GM21737 (cell line): ENCODE measurements at regions not wholly inside any gene's neighbourhood (a gene's known extent, or its start where the extent isn't known, plus 50 kb on each side); places are given as distances from the start of the nearest gene placed in this dataset.
"Not testable (repeated sequence)": the region's sequence is repeated elsewhere in the genome, so short reads cannot be mapped to it uniquely, and the experiment has no call there.

Source experiments
- ATAC-seq: cut with Tn5 transposase; IDR thresholded peaks from one replicate; pipeline ENCODE4 v1.9.1; 2021; ENCODE audit warnings: mild to moderate bottlenecking, moderate library complexity; ENCODE audit not compliant: unreplicated experiment

- not testable (repeated sequence) for ATAC-seq
Observed at GRCh38 chr1:83295594-83295993, 703.3 kb downstream of the TTLL7 start.

DNA sequence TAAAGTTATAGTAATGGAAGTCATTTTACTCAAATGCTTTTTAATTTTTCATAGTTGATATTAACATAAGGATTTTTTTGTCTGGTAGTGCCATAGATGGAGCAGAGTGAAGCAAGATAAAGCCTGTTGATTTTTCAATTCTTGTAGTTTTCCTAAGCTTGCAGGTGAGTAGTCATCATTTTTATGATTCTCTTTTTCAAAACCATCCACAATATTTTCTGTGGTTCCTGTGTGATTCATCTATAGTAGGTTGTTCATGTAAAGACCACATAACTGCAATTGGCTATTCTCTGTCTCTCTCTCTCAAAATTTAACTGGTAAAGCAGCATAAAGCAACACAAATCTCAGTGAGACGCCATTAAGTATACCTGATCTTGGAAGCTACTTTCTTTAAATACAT lies 711.5 kb downstream of the TTLL7 start:
- not testable (repeated sequence) for ATAC-seq

DNA sequence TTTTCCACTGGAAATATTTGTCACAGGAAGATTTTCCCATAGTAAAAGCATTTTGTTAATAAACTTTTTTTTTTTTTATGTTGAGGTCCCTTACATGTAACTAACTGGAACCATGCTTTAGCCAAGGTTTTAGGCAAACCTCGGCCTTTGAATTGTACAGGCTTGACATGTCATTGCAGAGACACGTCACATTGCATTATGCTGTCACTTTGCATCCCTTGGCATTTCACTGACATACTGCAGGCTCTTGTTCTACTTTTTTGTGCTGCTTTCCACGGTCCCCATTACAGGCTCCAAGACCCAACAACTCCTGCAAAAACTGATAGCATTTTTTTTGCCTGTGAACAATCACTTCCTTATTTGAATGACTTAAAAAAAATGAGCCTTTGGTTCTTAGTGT lies 724.3 kb downstream of the TTLL7 start:
- not testable (repeated sequence) for ATAC-seq

DNA sequence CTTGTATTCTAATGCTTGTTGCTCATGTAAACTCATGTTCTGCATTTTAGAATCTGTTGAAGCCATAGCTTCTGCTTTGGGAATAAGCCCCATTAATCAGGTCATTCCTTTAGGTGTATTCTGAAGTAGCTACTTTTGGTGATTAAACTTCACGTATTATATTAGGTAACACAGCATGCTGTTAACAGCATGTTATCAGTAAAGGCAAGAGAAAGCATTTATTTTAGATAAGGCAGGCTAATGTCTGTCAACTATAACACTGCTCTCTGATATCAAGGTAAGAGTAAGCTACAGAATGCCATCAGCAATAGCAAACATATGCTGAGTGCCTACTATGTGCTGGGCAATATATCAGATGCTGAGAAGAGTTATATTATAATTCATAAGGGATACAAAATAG lies 726.4 kb downstream of the TTLL7 start:
- ATAC-seq, result not testable (repeated sequence)

DNA sequence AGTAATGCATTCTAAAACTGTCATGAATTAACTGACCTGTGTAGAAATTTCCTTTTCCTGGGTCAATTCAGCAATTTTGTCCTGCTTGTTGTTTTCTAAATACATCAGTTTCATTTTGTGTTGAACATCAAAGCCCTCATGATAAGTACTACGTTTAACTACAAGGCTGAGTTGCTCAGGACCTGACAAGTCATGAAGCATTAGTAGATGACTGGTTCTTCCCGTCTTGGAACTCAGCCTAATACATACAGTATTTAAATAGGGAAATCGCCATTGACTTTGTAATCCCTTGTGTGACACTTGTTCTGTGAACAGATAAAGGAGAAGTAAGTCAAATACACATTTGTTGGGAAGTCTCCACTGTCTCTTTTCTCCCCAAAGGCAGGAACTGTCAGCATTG lies 727.1 kb downstream of the TTLL7 start:
- ATAC-seq, result not testable (repeated sequence)

DNA sequence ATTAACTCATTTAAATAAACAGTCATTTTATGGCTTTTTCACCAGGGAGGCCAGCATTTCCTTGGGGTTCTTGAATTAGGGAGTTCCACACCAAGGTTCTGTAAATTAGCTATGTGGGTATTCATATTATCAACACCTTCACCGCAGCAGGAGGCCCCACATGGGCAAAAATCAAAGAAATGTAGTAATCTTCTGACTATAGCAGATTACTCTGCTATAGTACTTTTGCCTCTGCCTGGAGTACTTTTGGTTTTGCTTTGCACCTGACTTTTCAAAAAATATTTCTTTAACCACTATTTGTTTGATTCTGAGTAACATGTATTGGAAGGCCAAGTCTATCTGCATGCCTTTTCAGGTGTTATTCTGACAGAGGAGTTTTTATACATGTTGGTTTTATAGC lies 728.1 kb downstream of the TTLL7 start:
- not testable (repeated sequence) for ATAC-seq

- not testable (repeated sequence) for ATAC-seq
Observed at GRCh38 chr1:83263808-83264207, 735.1 kb downstream of the TTLL7 start.

- ATAC-seq, result not testable (repeated sequence)
Observed at GRCh38 chr1:83251687-83252086, 747.2 kb downstream of the TTLL7 start.

GRCh38 chr1:83246780-83247179 lies 752.2 kb downstream of the TTLL7 start:
- ATAC-seq, result not testable (repeated sequence)

- not testable (repeated sequence) for ATAC-seq
Observed at GRCh38 chr1:83244832-83245231, 754.1 kb downstream of the TTLL7 start.

DNA sequence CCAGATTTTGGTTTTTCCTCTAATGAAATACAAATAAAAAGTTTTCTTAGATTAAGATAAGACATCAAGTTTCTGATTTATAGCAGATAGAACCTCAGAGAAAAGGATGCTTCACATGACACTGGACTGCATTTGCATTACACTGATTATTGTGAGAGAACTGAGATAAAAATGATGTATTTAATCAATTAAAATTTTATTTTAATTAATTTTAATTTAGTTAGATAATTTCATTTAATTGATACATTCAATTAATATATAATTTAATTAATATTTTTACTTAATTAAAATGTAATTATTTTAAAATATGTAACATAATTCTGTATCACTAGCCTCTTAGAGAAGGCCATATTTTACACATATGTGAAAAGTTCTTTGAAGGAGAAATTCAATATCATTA lies 759.4 kb downstream of the TTLL7 start:
- not testable (repeated sequence) for ATAC-seq

DNA sequence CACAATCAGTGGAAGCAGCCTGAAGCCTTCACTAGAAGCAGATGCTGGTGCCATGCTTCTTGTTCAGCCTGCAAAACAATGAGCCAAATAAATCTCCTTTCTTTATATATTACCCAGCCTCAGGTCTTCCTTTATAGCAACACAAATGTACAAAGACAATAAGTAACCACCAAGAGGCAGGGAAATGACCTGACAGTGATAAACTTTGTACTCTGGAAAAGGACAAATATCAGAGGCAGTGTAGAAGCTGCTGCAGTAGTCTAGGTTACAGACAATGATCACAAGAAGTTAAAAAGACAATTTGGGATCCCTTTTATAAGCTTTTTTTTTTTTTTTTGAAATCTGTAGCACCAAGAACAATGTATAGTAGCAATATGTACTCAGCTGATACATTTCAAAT lies 760.3 kb downstream of the TTLL7 start:
- ATAC-seq, result not testable (repeated sequence)

- ATAC-seq, result not testable (repeated sequence)
Observed at GRCh38 chr1:83219788-83220187, 779.1 kb downstream of the TTLL7 start.

- not testable (repeated sequence) for ATAC-seq
Observed at GRCh38 chr1:83218036-83218716, 780.8 kb downstream of the TTLL7 start.

- ATAC-seq, result not testable (repeated sequence)
Observed at GRCh38 chr1:83214317-83214716, 784.6 kb downstream of the TTLL7 start.

DNA sequence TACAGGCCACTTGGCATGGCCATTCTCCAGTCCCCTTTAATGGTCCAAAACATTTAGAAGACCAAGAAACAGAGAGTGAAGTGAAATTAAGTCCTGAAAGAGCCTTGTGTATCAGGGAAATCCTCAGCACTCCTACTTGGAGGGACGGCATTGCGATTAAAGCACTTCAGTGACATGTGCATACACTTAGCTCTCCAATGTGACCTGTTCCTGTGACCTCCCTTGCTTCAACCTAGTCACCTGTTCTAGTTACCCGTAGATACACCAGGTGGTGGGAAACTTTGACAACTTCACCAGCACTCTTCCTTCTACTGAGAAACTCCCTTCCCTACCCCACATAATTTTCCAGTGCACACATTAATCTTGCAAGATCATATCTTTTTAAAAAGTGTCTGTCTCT lies 785.3 kb downstream of the TTLL7 start:
- ATAC-seq, result not testable (repeated sequence)

GRCh38 chr1:83212033-83212432 lies 786.9 kb downstream of the TTLL7 start:
- not testable (repeated sequence) for ATAC-seq

DNA sequence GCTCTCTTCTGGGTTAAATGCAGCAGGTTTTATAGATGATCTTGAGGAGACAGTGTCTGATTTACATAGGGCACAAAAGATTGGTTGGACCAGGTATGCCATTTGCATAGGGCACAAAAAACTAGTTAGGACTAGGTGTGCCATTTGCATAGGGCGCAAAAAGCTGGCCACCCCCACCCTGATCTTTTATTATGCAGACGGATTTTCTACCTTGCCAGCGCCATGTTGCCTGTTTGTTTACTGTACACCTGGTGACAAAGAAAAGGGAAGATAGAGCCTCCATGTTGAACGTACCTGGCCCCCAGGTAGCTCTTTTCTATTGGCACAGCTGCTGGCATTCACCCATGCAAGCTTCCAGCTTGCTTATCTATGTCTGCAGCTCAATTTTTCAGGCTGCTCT lies 790.4 kb downstream of the TTLL7 start:
- ATAC-seq, result not testable (repeated sequence)

DNA sequence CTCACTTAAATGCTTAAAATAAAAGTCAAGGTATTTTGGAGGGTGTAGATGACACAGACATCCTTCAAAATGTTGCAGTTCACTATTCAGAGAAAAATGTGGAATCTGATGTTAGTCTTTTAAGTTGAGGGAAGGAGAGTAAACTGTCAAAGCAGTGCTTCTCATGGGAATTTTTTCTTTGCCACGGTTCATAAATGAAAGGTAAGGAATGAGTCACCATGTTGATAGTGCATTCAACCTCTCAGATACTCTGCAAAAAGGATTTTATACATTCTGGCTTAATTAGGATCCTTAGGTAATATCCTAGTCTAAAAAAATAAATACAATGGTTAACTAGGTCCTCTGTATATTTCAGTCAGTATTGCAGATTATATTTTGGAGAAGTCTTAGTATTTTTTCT lies 804.3 kb downstream of the TTLL7 start:
- ATAC-seq, result not testable (repeated sequence)

- not testable (repeated sequence) for ATAC-seq
Observed at GRCh38 chr1:83182033-83182728, 816.8 kb downstream of the TTLL7 start.

DNA sequence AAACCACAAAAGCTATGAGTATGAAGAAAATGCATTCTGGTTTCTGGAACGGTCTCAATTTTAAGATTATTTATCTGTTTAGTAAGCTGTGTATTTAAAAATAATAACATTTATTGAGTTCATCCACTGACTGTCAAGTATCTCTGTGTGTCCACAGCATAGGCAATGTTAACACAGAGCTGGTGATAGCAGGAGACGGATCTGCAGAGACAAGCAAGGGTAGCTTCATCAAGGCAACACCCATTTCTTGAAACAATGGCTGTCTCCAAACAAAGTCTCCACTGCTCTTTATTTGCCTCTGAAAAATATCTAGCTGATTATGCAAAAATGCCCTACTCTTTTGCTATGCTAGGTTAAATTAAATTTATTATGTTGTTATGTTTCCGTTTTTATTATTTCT lies 818.3 kb downstream of the TTLL7 start:
- ATAC-seq, result not testable (repeated sequence)

GRCh38 chr1:83167634-83168033 lies 831.3 kb downstream of the TTLL7 start:
- not testable (repeated sequence) for ATAC-seq
